ENCODE measurements at regions not wholly inside any gene's neighbourhood (a gene's known extent, or its start where the extent isn't known, plus 50 kb on each side); places are given as distances from the start of the nearest gene placed in this dataset.

DNA sequence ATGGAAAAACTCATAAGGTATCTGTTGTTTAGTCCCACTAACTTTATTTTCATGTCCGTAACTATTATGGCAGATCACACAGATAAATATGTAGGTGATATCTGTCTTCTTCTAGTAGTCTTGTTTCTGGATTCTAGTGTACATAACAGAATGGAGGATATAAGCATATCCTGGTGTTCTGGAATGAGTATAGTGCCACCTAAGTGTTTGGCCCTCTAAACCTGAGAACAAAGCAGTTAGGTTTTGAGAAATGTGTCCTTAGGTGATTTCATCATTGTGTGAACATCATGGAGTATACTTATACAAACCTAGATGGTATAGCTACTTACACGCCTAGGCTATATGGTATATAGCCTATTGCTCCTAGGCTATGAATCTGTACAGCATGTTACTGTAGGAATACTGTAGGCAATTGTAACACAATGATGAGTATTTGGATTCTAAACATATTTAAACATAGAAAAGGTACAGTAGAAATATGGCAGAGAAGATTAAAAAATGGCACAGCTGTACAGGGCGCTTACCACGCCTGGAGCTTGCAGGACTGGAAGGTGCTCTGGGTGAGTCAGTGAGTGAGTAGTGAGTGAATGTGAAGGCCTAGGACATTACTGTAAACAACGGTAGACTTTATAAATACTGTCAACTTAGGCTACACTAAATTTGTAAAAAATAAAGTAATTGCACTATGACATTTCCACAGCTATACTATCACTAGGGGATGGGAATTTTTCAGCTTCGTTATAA, 150.3 kb upstream of the SLC24A2 start:
- TF ChIP-seq, protein P1, sequence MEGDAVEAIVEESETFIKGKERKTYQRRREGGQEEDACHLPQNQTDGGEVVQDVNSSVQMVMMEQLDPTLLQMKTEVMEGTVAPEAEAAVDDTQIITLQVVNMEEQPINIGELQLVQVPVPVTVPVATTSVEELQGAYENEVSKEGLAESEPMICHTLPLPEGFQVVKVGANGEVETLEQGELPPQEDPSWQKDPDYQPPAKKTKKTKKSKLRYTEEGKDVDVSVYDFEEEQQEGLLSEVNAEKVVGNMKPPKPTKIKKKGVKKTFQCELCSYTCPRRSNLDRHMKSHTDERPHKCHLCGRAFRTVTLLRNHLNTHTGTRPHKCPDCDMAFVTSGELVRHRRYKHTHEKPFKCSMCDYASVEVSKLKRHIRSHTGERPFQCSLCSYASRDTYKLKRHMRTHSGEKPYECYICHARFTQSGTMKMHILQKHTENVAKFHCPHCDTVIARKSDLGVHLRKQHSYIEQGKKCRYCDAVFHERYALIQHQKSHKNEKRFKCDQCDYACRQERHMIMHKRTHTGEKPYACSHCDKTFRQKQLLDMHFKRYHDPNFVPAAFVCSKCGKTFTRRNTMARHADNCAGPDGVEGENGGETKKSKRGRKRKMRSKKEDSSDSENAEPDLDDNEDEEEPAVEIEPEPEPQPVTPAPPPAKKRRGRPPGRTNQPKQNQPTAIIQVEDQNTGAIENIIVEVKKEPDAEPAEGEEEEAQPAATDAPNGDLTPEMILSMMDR (IDR thresholded peaks at IDR 0.05) = no peak
- no peak for TF ChIP-seq POLR2A (IDR thresholded peaks at IDR 0.05)
- no peak for TF ChIP-seq POLR2AphosphoS5 (IDR thresholded peaks at IDR 0.05)

Measured in stomach (tissue), 4 donors.